HFF-Myc (cell line): ENCODE measurements at regions not wholly inside any gene's neighbourhood (a gene's known extent, or its start where the extent isn't known, plus 50 kb on each side); places are given as distances from the start of the nearest gene placed in this dataset.

Source experiments
- DNase-seq: peaks from one replicate; pipeline ENCODE4 v3.0.0-alpha.2; 2011; ENCODE audit warnings: low read depth; ENCODE audit errors: extremely low read depth
- H3K4me3 ChIP-seq: replicated peaks from 2 replicates; pipeline ENCODE4 v1.5.1; 2011; ENCODE audit warnings: low read depth, mild to moderate bottlenecking, control low read depth, low read length
- TF ChIP-seq, protein P1 (sequence below): IDR thresholded peaks from 2 replicates; pipeline ENCODE4 v1.5.1; 2012; ENCODE audit warnings: mild to moderate bottlenecking, low read depth, low read length, control low read depth; ENCODE audit errors: missing control alignments

DNA sequence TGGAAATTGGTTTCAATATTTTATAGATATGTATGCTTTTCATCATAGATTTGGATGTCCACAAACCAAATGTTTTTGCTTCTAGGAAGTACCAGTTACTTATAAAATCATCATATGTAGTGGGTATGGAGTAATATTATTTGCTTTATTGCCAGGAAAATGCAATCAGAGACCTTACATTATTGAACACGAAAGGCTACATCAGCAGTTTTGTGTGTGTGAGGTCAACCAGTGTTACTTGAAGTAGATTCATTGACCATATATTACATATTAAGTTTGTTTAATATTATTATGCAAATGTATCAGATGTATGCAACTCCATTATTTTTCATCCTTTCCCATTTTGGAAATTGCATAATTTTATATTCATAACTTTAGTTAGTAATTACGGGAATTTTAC lies 219.1 kb upstream of the MMADHC start:
- no peak for DNase-seq
- TF ChIP-seq, protein P1, sequence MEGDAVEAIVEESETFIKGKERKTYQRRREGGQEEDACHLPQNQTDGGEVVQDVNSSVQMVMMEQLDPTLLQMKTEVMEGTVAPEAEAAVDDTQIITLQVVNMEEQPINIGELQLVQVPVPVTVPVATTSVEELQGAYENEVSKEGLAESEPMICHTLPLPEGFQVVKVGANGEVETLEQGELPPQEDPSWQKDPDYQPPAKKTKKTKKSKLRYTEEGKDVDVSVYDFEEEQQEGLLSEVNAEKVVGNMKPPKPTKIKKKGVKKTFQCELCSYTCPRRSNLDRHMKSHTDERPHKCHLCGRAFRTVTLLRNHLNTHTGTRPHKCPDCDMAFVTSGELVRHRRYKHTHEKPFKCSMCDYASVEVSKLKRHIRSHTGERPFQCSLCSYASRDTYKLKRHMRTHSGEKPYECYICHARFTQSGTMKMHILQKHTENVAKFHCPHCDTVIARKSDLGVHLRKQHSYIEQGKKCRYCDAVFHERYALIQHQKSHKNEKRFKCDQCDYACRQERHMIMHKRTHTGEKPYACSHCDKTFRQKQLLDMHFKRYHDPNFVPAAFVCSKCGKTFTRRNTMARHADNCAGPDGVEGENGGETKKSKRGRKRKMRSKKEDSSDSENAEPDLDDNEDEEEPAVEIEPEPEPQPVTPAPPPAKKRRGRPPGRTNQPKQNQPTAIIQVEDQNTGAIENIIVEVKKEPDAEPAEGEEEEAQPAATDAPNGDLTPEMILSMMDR, result no peak
- H3K4me3 ChIP-seq, result no peak overlapping the region

DNA sequence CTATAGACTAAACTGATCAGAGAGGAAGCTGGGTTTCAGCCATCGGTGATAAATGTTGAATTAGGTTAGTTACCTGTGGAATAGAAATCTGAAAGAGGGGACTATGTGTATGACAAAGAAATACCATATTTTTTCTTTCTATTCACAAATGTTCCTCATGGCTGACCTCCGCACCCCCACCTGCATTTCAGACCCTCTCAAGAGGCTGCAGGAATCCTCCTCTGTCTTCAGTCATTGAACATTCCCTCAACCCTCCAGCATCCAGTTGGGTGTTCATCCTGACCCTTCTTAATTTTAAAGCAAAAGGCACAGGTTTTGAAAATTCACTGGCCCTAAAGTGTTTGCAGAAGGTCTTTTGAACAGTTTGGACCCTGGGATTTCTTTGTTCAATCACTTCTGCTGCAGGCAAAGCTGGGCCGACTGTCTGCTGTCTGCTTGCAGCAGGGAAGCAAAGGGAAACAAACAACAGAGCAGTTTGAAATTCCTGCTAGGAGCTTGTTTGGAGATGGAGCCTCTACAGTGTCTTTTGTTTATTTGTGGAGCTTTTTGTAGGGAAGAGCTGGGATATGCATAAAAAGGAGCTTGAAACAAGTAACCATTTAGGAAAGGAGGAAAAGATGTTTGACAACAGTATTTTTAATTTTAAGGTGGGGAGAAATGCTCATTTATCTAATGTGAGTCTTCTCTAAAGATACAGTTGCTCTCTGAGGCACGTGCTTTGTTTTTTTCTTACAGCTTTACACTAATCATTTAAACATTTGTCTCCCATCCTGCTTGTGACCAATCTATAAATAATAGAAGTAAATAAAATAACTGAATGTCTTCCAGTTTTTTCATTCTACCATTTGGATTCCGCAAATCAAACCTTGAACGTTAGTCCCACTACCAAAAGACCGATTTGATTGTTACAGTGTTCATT lies 213.3 kb upstream of the MMADHC start:
- TF ChIP-seq, protein P1, result no peak
- H3K4me3 ChIP-seq, result no peak overlapping the region
- DNase-seq, result no peak

DNA sequence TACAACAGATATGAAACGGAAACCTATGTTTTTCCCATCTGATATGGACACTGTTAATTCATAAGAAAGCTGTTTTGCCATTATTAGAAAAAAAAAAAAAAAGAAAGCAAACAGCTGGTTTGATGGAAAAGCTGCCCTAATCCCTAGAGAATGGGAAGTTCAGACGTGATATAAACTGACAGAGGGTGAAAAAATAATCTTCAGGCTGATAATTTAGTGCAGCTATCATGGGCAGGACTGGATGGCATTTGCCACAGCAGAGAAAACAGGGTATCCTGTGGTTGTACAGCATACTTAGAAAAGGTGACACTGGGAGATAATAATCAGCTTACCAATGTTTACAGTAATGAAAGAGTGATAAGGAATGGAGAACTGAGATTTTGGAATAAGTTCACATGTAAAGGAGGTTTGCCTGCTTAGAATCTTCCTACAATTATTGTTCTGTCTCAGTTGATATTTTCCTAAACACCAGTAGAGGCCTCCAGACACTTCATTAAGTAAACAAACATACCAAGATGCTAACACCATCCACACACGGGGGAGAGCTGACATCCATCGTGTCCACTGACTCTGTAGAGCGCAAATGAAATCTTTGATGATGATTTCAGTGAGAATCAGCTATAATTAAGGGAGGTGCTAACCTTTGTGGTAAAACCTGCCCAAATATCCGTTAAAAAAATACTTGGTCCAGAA lies 211.6 kb upstream of the MMADHC start:
- peak; percentile 2 for DNase-seq
- no peak overlapping the region for H3K4me3 ChIP-seq
- TF ChIP-seq, protein P1, result peak; percentile 11

DNA sequence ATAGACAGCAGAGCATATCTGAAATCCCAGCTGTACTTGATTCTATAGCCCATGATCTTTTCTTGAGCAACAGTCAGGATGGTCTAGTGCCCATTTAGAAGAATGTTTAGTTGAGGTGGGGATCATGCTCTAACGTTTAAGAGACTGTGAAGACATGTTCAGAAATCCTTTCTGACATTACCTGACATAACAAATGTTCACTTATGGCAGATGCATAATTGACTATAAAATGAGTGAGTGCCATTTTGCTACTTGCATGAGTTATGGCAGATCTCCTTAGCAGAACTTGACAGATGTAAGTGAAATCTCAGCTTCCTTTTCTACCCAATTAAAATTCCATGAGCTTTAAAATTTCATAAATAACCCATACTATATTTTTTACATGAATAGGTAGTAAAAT lies 209.5 kb upstream of the MMADHC start:
- no peak for DNase-seq
- TF ChIP-seq, protein P1, result no peak
- no peak overlapping the region for H3K4me3 ChIP-seq

DNA sequence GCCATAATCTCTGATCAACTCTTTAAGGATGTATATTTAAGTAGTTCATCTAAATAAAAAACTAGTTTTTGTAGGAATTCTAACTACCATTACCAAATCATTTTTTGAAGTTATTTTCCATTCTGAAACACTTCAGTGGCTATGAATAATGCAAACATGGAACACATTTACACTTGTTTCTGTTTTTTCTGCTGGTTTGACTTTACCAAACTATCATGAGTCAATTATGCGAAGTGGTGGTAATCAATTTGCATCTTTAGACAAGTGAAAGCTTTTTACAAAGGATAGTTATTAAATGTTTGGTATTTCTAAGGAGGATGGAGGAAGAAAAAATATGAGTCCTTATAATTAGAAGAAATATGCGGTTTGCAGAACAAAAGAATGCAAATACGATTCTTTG lies 202.0 kb upstream of the MMADHC start:
- no peak for DNase-seq
- TF ChIP-seq, protein P1, result no peak
- H3K4me3 ChIP-seq, result no peak overlapping the region

DNA sequence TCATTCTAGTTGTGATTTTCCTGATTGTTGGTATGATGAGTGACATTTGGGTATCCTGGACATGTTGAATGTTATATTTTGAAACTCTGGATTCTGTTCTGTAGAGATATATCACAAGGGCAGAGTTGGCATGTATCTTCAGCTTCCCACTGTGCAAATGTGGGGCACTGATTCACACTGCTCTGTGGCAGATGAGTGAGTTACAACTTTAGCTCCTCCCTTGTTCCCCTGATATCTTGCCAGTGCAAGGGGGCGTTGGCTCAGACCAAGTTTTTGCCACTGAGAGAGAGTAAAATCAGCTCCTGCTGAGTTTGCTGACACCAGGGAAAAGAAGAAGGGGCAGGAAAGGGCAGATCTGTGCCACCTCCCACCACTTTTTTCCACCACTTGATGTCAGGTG lies 199.6 kb upstream of the MMADHC start:
- no peak for DNase-seq
- TF ChIP-seq, protein P1, result no peak
- H3K4me3 ChIP-seq, result no peak overlapping the region
